H1 (cell line): ENCODE measurements at regions not wholly inside any gene's neighbourhood (a gene's known extent, or its start where the extent isn't known, plus 50 kb on each side); places are given as distances from the start of the nearest gene placed in this dataset.

Experiments
- CTCF ChIA-PET: fragments of 300-600 bp; sonication (Branson Sonifier 250); formaldehyde crosslinking; loops from one replicate; lab custom pipeline; 2021; ENCODE audit not compliant: partially characterized antibody; lab: Charles Lee
- POLR2A ChIA-PET: fragments of 300-600 bp; sonication (Branson Sonifier 250); formaldehyde crosslinking; loops from one replicate; lab custom pipeline; 2021; ENCODE audit warnings: inconsistent platforms; ENCODE audit not compliant: partially characterized antibody; lab: Charles Lee
- DNase-seq, 2 experiments: peaks; one replicate each; pipeline versions ENCODE4 v3.0.0 to v3.0.0-alpha.2; 2010 to 2022; ENCODE audit warnings: low spot score in 2 of 2, low read depth in 1 of 2, mixed read lengths in 1 of 2
- FAIRE-seq: peaks from 2 replicates; lab custom pipeline; 2011; peaks lifted over from hg19 to GRCh38; lab: Jason Lieb, UNC
- H2AFZ ChIP-seq: 2 replicates; pipeline ENCODE4 v1.8.1; 2012; ENCODE audit warnings: low read length, inconsistent platforms
- H2AK5ac ChIP-seq: 2 replicates; pipeline ENCODE4 v1.6.1; 2013; ENCODE audit warnings: low read depth, low read length
- H2BK120ac ChIP-seq: replicated peaks from 2 replicates; pipeline ENCODE3; 2013; ENCODE audit warnings: low read depth, low read length, inconsistent platforms
- H2BK12ac ChIP-seq: 2 replicates; pipeline ENCODE4 v1.6.1; 2013; ENCODE audit warnings: low read depth, low read length
- H2BK15ac ChIP-seq: 2 replicates; pipeline ENCODE4 v1.6.1; 2013; ENCODE audit warnings: low read length
- H2BK20ac ChIP-seq: 2 replicates; pipeline ENCODE4 v1.6.1; 2013; ENCODE audit warnings: low read length
- H2BK5ac ChIP-seq: 2 replicates; pipeline ENCODE4 v1.6.1; 2013; ENCODE audit warnings: low read depth, low read length
- H3K14ac ChIP-seq: 2 replicates; pipeline ENCODE4 v1.6.1; 2013; ENCODE audit warnings: inconsistent platforms; ENCODE audit not compliant: insufficient read length
- H3K18ac ChIP-seq: 2 replicates; pipeline ENCODE4 v1.6.1; 2013; ENCODE audit warnings: low read length; ENCODE audit errors: extremely low read depth
- H3K23ac ChIP-seq: 2 replicates; pipeline ENCODE4 v1.6.1; 2013; ENCODE audit warnings: inconsistent platforms; ENCODE audit not compliant: insufficient read length
- H3K23me2 ChIP-seq: 2 replicates; pipeline ENCODE4 v1.6.1; 2013; ENCODE audit warnings: low read depth, low read length
- H3K27ac ChIP-seq: 2 replicates; pipeline ENCODE4 v1.6.1; 2011; ENCODE audit warnings: low read depth, low read length, inconsistent platforms
- H3K27me3 ChIP-seq, 4 experiments: replicated peaks in 1 of 4; 1 replicate in 1 of 4; 2 replicates in 3 of 4; pipeline versions ENCODE4 v1.6.1 to v1.8.1; 2011 to 2013; ENCODE audit warnings: low read length in 3 of 4, mild to moderate bottlenecking in 3 of 4, inconsistent platforms in 2 of 4, mixed read lengths in 2 of 4, moderate library complexity in 1 of 4; ENCODE audit not compliant: control insufficient read depth in 3 of 4, insufficient read depth in 3 of 4; ENCODE audit errors: extremely low read depth in 1 of 4
- H3K36me3 ChIP-seq, 4 experiments: 2 replicates each; pipeline versions ENCODE4 v1.6.1 to v1.8.1; 2011 to 2013; ENCODE audit warnings: mild to moderate bottlenecking in 4 of 4, low read length in 3 of 4, moderate library complexity in 2 of 4, control low read depth in 1 of 4, inconsistent platforms in 1 of 4; ENCODE audit not compliant: insufficient read depth in 4 of 4, control insufficient read depth in 2 of 4
- H3K4ac ChIP-seq: replicated peaks from 2 replicates; pipeline ENCODE3; 2013; ENCODE audit warnings: low read length, low read depth, mixed read lengths, inconsistent platforms; ENCODE audit not compliant: insufficient read length
- H3K4me1 ChIP-seq, 4 experiments: replicated peaks in 1 of 4; 1 replicate in 1 of 4; 2 replicates in 3 of 4; pipeline versions ENCODE4 v1.6.1 to v1.8.1; 2011 to 2013; ENCODE audit warnings: low read length in 3 of 4, inconsistent platforms in 2 of 4, mixed read lengths in 1 of 4; ENCODE audit not compliant: insufficient read depth in 4 of 4, control insufficient read depth in 3 of 4
- H3K4me2 ChIP-seq, 2 experiments: 2 replicates each; pipeline versions ENCODE4 v1.6.1 to v1.8.1; 2011 to 2013; ENCODE audit warnings: low read depth in 2 of 2, low read length in 2 of 2, control low read depth in 1 of 2, inconsistent platforms in 1 of 2, mild to moderate bottlenecking in 1 of 2; ENCODE audit not compliant: insufficient read depth in 1 of 2
- H3K4me3 ChIP-seq, 4 experiments: fragments of 200-600, 300-600 bp in 1 of 4; sonication (generic), shearing (Covaris generic), sonication (Bioruptor Twin) in 1 of 4; 2 replicates each; pipeline versions ENCODE4 v1.5.1 to v1.8.1; 2011 to 2016; ENCODE audit warnings: low read length in 4 of 4, low read depth in 3 of 4, control low read depth in 2 of 4, inconsistent platforms in 2 of 4, mild to moderate bottlenecking in 2 of 4, mixed read lengths in 1 of 4, moderate library complexity in 1 of 4; ENCODE audit not compliant: insufficient read depth in 2 of 4; ENCODE audit errors: extremely low read depth in 1 of 4
- H3K56ac ChIP-seq: replicated peaks from 2 replicates; pipeline ENCODE3; 2013; ENCODE audit warnings: low read depth, mild to moderate bottlenecking, mixed read lengths, low read length, inconsistent platforms; ENCODE audit not compliant: insufficient read length
- H3K79me1 ChIP-seq: 2 replicates; pipeline ENCODE4 v1.6.1; 2013; ENCODE audit warnings: low read depth, low read length, control low read depth
- H3K79me2 ChIP-seq, 2 experiments: 2 replicates each; pipeline versions ENCODE4 v1.6.1 to v1.8.1; 2012 to 2013; ENCODE audit warnings: low read length in 2 of 2, mild to moderate bottlenecking in 2 of 2, inconsistent platforms in 1 of 2; ENCODE audit not compliant: insufficient read depth in 2 of 2, control insufficient read depth in 1 of 2
- H3K9ac ChIP-seq, 4 experiments: replicated peaks in 1 of 4; 1 replicate in 1 of 4; 2 replicates in 3 of 4; pipeline versions ENCODE4 v1.6.1 to v1.8.1; 2011 to 2013; ENCODE audit warnings: low read depth in 3 of 4, low read length in 3 of 4, control low read depth in 2 of 4, mild to moderate bottlenecking in 2 of 4, moderate library complexity in 2 of 4, inconsistent platforms in 1 of 4; ENCODE audit errors: extremely low read depth in 1 of 4
- H3K9me3 ChIP-seq, 2 experiments: 2 replicates each; pipeline versions ENCODE4 v1.6.1 to v1.8.1; 2012 to 2013; ENCODE audit warnings: mild to moderate bottlenecking in 2 of 2, moderate library complexity in 2 of 2, control low read depth in 1 of 2, inconsistent platforms in 1 of 2, low read depth in 1 of 2, low read length in 1 of 2, mixed read lengths in 1 of 2; ENCODE audit not compliant: insufficient read depth in 2 of 2
- H4K20me1 ChIP-seq, 2 experiments: replicated peaks in 1 of 2; 2 replicates each; pipeline versions ENCODE3 to v1.8.1; 2011 to 2013; ENCODE audit warnings: inconsistent platforms in 2 of 2, low read length in 2 of 2, mild to moderate bottlenecking in 1 of 2; ENCODE audit not compliant: insufficient read depth in 2 of 2, control insufficient read depth in 1 of 2
- H4K5ac ChIP-seq: 2 replicates; pipeline ENCODE4 v1.6.1; 2013; ENCODE audit warnings: low read length, low read depth, mixed read lengths, inconsistent platforms; ENCODE audit not compliant: insufficient read length
- H4K8ac ChIP-seq: 2 replicates; pipeline ENCODE4 v1.8.0; 2013; ENCODE audit warnings: mild to moderate bottlenecking, moderate library complexity, low read length, inconsistent platforms; ENCODE audit not compliant: insufficient read depth; ENCODE audit errors: extremely low read depth
- H4K91ac ChIP-seq: replicated peaks from 2 replicates; pipeline ENCODE3; 2013; ENCODE audit warnings: low read length, mixed read lengths, inconsistent platforms; ENCODE audit not compliant: insufficient read length
- CBX5 ChIP-seq: fragments of 300-800, 300-1000 bp; sonication (generic); IDR thresholded peaks from 2 replicates; pipeline ENCODE4 v1.7.1; 2016; ENCODE audit warnings: antibody characterized with exemption, low read length, low read depth
- HDAC6 ChIP-seq: IDR thresholded peaks from one replicate; pipeline ENCODE4 v1.7.1; 2012; ENCODE audit warnings: low read depth, mild to moderate bottlenecking, inconsistent platforms, low read length, moderate library complexity
- KDM1A ChIP-seq: fragments of 200-600, 300-600 bp; sonication (generic); IDR thresholded peaks from 2 replicates; pipeline ENCODE4 v1.7.1; 2016; ENCODE audit warnings: mild to moderate bottlenecking, low read length, borderline replicate concordance
- KDM5A ChIP-seq: fragments of 200-600 bp; IDR thresholded peaks from 2 replicates; pipeline ENCODE4 v1.7.1; 2012; ENCODE audit warnings: mild to moderate bottlenecking, low read length, inconsistent platforms, mixed read lengths
- RBBP5 ChIP-seq: IDR thresholded peaks from 2 replicates; pipeline ENCODE4 v1.7.1; 2012; ENCODE audit warnings: low read depth, mild to moderate bottlenecking, inconsistent platforms, low read length, moderate library complexity, borderline replicate concordance
- SAP30 ChIP-seq: fragments of 300-600 bp; sonication (generic); IDR thresholded peaks from 2 replicates; pipeline ENCODE4 v1.7.1; 2012; ENCODE audit warnings: low read length, moderate library complexity, mild to moderate bottlenecking, inconsistent platforms; ENCODE audit not compliant: insufficient read depth, insufficient replicate concordance
- SIN3A ChIP-seq, 2 experiments: IDR thresholded peaks in 1 of 2; conservative IDR thresholded peaks in 1 of 2; 2 replicates each; pipeline ENCODE4 v1.6.1; 2011 to 2012; ENCODE audit warnings: low read length in 2 of 2, improper control_type of control experiment in 1 of 2, low read depth in 1 of 2, mild to moderate bottlenecking in 1 of 2
- SIX5 ChIP-seq: IDR thresholded peaks from 2 replicates; pipeline ENCODE4 v1.6.1; 2011; ENCODE audit warnings: mild to moderate bottlenecking, low read depth, low read length
- TAF7 ChIP-seq: optimal IDR thresholded peaks from 2 replicates; pipeline ENCODE3; 2011; ENCODE audit warnings: low read depth, mild to moderate bottlenecking, inconsistent platforms, low read length, moderate library complexity, borderline replicate concordance
- TBP ChIP-seq: IDR thresholded peaks from 2 replicates; pipeline ENCODE4 v1.6.1; 2011; ENCODE audit warnings: low read depth, low read length, improper control_type of control experiment
- WGBS, 2 experiments: shearing (Covaris generic) in 1 of 2; methylation state at CpG; one replicate each; pipeline versions ENCODE4 v1.1.6 to v1.1.7; 2013 to 2015; ENCODE audit warnings: low lambda C conversion rate in 2 of 2, mixed read lengths in 2 of 2, inconsistent platforms in 1 of 2, low coverage in 1 of 2, missing lambda C conversion rate in 1 of 2; ENCODE audit not compliant: insufficient replicate concordance in 2 of 2, insufficient coverage in 1 of 2, insufficient read length in 1 of 2; ENCODE audit errors: extremely low coverage in 1 of 2, missing lambda C conversion rate in 1 of 2; 5-methylcytosine and 5-hydroxymethylcytosine counted together
- TF ChIP-seq, protein P1 (sequence below), 3 experiments: IDR thresholded peaks; 1 replicate in 2 of 3; 2 replicates in 1 of 3; pipeline versions ENCODE4 v1.5.1 to v1.6.1; 2011; ENCODE audit warnings: low read length in 3 of 3, mild to moderate bottlenecking in 3 of 3, inconsistent platforms in 2 of 3, low read depth in 1 of 3, moderate library complexity in 1 of 3; ENCODE audit not compliant: insufficient read depth in 1 of 3; ENCODE audit errors: control extremely low read depth in 1 of 3

DNA sequence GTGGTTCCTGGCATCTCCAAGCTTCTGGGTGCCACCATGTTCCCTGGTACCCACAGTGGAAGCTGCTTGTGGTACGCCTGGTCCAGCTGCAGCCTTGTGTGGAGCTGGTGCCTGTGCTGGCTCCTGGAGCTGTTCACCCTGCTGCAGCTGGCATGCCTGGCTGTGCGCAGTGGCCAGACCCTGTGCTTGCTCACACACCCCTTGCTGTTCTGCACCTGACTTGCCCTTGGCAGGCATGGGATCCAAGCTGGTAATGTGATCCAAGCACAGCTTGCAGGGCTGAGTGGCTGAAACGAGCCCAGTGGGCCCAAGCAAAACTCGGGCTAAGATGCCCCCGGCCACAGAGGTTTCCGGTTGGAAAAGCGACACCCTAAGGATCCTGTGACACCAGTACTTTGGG lies 104.7 kb upstream of the CLMP start:
- Histone ChIP-seq H3K4me1 (peaks cover 0 to 8% (median 6%) of the 10 kb centered on the region in 4 experiments; a peak in 6 of 7 replicates), H4K8ac (no peak overlapping the region), H3K18ac (no peak overlapping the region), H3K27ac (no peak overlapping the region), H3K14ac (no peak overlapping the region), H4K5ac (no peak overlapping the region), H3K56ac (no peak overlapping the region), H3K36me3 (no peaks in the 10 kb centered on the region), H2BK20ac (no peak overlapping the region), H3K4me3 (no peak overlapping the region), H2BK12ac (peak overlapping the region; percentile 55; the same call in 1 of the 2 replicates), H3K9ac (no peak overlapping the region), H2AFZ (no peak overlapping the region), H3K27me3 (peaks cover 2 to 22% (median 18%) of the 10 kb centered on the region in 4 experiments), H2BK5ac (no peak overlapping the region), H3K4ac (no peak overlapping the region), H3K79me2 (no peaks in the 10 kb centered on the region), H2BK15ac (peak overlapping the region; percentile 85; the same call in 1 of the 2 replicates), H3K23me2 (peaks cover 4% of the 10 kb centered on the region; the same call in 1 of the 2 replicates), H2BK120ac (no peak overlapping the region), H4K20me1 (no peaks in the 10 kb centered on the region), H2AK5ac (peak overlapping the region; percentile 77; the same call in 1 of the 2 replicates), H3K4me2 (no peak overlapping the region), H4K91ac (no peak overlapping the region), H3K79me1 (no peaks in the 10 kb centered on the region), H3K9me3 (no peaks in the 10 kb centered on the region), H3K23ac (no peak overlapping the region)
- whole genome bisulfite sequencing, 2 experiments: 83% methylated on average over 6 of the region's 7 CpGs; no CpG with 5 or more reads in 1 of the 2 experiments
- DNase-seq (no peak), FAIRE-seq (no peak)
- CTCF ChIA-PET: interaction anchor here (1.0 to 6.8 kb wide), 22 partner anchors 9 to 281 kb away, joined by 3 to 32 read pairs (median 4); no protein-coding TSS in a partner anchor
- POLR2A ChIA-PET: interaction anchor here (0.6 to 1.0 kb wide), 3 partner anchors 128 to 499 kb away, joined by 3 read pairs; no protein-coding TSS in a partner anchor
- TF ChIP-seq, protein P1, sequence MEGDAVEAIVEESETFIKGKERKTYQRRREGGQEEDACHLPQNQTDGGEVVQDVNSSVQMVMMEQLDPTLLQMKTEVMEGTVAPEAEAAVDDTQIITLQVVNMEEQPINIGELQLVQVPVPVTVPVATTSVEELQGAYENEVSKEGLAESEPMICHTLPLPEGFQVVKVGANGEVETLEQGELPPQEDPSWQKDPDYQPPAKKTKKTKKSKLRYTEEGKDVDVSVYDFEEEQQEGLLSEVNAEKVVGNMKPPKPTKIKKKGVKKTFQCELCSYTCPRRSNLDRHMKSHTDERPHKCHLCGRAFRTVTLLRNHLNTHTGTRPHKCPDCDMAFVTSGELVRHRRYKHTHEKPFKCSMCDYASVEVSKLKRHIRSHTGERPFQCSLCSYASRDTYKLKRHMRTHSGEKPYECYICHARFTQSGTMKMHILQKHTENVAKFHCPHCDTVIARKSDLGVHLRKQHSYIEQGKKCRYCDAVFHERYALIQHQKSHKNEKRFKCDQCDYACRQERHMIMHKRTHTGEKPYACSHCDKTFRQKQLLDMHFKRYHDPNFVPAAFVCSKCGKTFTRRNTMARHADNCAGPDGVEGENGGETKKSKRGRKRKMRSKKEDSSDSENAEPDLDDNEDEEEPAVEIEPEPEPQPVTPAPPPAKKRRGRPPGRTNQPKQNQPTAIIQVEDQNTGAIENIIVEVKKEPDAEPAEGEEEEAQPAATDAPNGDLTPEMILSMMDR (IDR thresholded peaks at IDR 0.05; ENCODE audit: control extremely low read depth in 1 of 3, insufficient read depth in 1 of 3, low read depth in 1 of 3, low read length in 3 of 3): no peak
- TF ChIP-seq SAP30 (no peak), HDAC6 (no peak), TAF7 (no peak), SIX5 (no peak), SIN3A (conservative IDR thresholded peaks at IDR 0.05 in 1 of 2, IDR thresholded peaks at IDR 0.05 in 1 of 2; ENCODE audit: low read depth in 1 of 2, low read length in 2 of 2) (no peak), KDM5A (no peak), KDM1A (no peak), RBBP5 (no peak), TBP (no peak), CBX5 (no peak)
